ENCODE measurements at regions not wholly inside any gene's neighbourhood (a gene's known extent, or its start where the extent isn't known, plus 50 kb on each side); places are given as distances from the start of the nearest gene placed in this dataset.

DNA sequence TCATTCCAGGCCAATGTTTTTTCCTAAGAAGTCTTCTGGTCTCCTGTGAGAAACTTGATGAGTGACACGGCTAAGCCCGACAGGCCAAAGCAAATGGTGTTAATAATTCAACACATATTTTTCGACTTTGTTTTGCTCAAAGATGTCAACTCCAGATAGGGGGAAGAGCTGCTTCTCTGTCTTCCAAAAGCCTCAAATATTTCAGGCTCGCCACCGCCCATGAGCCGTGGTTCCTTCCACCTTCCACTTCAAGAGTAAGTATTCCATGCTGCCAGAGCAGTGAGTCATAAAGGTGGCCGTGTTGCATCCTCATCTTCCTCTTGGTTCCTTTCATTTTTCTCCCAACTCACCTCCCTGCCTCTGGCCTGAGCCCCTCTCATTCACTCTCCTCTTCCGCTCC, 272.6 kb downstream of the EFNB2 start:
- TF ChIP-seq, protein P1, sequence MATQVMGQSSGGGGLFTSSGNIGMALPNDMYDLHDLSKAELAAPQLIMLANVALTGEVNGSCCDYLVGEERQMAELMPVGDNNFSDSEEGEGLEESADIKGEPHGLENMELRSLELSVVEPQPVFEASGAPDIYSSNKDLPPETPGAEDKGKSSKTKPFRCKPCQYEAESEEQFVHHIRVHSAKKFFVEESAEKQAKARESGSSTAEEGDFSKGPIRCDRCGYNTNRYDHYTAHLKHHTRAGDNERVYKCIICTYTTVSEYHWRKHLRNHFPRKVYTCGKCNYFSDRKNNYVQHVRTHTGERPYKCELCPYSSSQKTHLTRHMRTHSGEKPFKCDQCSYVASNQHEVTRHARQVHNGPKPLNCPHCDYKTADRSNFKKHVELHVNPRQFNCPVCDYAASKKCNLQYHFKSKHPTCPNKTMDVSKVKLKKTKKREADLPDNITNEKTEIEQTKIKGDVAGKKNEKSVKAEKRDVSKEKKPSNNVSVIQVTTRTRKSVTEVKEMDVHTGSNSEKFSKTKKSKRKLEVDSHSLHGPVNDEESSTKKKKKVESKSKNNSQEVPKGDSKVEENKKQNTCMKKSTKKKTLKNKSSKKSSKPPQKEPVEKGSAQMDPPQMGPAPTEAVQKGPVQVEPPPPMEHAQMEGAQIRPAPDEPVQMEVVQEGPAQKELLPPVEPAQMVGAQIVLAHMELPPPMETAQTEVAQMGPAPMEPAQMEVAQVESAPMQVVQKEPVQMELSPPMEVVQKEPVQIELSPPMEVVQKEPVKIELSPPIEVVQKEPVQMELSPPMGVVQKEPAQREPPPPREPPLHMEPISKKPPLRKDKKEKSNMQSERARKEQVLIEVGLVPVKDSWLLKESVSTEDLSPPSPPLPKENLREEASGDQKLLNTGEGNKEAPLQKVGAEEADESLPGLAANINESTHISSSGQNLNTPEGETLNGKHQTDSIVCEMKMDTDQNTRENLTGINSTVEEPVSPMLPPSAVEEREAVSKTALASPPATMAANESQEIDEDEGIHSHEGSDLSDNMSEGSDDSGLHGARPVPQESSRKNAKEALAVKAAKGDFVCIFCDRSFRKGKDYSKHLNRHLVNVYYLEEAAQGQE (tag by site-specific recombination; IDR thresholded peaks at IDR 0.05) = no peak
- TF ChIP-seq, protein P2, sequence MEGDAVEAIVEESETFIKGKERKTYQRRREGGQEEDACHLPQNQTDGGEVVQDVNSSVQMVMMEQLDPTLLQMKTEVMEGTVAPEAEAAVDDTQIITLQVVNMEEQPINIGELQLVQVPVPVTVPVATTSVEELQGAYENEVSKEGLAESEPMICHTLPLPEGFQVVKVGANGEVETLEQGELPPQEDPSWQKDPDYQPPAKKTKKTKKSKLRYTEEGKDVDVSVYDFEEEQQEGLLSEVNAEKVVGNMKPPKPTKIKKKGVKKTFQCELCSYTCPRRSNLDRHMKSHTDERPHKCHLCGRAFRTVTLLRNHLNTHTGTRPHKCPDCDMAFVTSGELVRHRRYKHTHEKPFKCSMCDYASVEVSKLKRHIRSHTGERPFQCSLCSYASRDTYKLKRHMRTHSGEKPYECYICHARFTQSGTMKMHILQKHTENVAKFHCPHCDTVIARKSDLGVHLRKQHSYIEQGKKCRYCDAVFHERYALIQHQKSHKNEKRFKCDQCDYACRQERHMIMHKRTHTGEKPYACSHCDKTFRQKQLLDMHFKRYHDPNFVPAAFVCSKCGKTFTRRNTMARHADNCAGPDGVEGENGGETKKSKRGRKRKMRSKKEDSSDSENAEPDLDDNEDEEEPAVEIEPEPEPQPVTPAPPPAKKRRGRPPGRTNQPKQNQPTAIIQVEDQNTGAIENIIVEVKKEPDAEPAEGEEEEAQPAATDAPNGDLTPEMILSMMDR (tag by site-specific recombination; IDR thresholded peaks at IDR 0.05) = no peak
- TF ChIP-seq, protein P3, sequence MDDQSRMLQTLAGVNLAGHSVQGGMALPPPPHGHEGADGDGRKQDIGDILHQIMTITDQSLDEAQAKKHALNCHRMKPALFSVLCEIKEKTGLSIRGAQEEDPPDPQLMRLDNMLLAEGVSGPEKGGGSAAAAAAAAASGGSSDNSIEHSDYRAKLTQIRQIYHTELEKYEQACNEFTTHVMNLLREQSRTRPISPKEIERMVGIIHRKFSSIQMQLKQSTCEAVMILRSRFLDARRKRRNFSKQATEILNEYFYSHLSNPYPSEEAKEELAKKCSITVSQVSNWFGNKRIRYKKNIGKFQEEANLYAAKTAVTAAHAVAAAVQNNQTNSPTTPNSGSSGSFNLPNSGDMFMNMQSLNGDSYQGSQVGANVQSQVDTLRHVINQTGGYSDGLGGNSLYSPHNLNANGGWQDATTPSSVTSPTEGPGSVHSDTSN (CRISPR knock-in tag; IDR thresholded peaks at IDR 0.05) = no peak
- no peak for TF ChIP-seq ZNF24 (tag by site-specific recombination; IDR thresholded peaks at IDR 0.05)
- no peak for TF ChIP-seq ZNF600 (tag by site-specific recombination; IDR thresholded peaks at IDR 0.05)
- TF ChIP-seq HOXA7 (CRISPR knock-in tag; IDR thresholded peaks at IDR 0.05; ENCODE audit: borderline replicate concordance) = no peak
- TF ChIP-seq, protein P4, sequence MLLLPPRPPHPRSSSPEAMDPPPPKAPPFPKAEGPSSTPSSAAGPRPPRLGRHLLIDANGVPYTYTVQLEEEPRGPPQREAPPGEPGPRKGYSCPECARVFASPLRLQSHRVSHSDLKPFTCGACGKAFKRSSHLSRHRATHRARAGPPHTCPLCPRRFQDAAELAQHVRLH (tag by site-specific recombination; IDR thresholded peaks at IDR 0.05) = no peak
